Endothelial cell (in vitro differentiated cells): ENCODE measurements at regions not wholly inside any gene's neighbourhood (a gene's known extent, or its start where the extent isn't known, plus 50 kb on each side); places are given as distances from the start of the nearest gene placed in this dataset.
"Not testable (repeated sequence)": the region's sequence is repeated elsewhere in the genome, so short reads cannot be mapped to it uniquely, and the experiment has no call there.

ENCODE experiments used
- DNase-seq: peaks from one replicate; pipeline ENCODE4 v3.0.0; 2021; ENCODE audit warnings: low spot score
- H3K27ac Mint-ChIP-seq: one replicate; pipeline ENCODE4 v1.8.0; 2021; ENCODE audit warnings: mixed read lengths, inconsistent platforms; ENCODE audit not compliant: unreplicated experiment
- H3K27me3 Mint-ChIP-seq: one replicate; pipeline ENCODE4 v1.8.0; 2021; ENCODE audit warnings: mild to moderate bottlenecking, moderate library complexity, mixed read lengths, inconsistent platforms; ENCODE audit not compliant: unreplicated experiment
- H3K36me3 Mint-ChIP-seq: one replicate; pipeline ENCODE4 v1.8.0; 2021; ENCODE audit warnings: mild to moderate bottlenecking, low read depth, mixed read lengths, inconsistent platforms; ENCODE audit not compliant: unreplicated experiment
- H3K4me1 Mint-ChIP-seq: one replicate; pipeline ENCODE4 v1.8.0; 2021; ENCODE audit warnings: mild to moderate bottlenecking, mixed read lengths, inconsistent platforms; ENCODE audit not compliant: unreplicated experiment
- H3K4me3 Mint-ChIP-seq: one replicate; pipeline ENCODE4 v1.8.0; 2021; ENCODE audit warnings: mild to moderate bottlenecking, mixed read lengths, inconsistent platforms; ENCODE audit not compliant: unreplicated experiment
- H3K9me3 Mint-ChIP-seq: one replicate; pipeline ENCODE4 v1.8.0; 2021; ENCODE audit warnings: mixed read lengths, inconsistent platforms; ENCODE audit not compliant: unreplicated experiment
- CTCF ChIP-seq: fragments of 200-600 bp; sonication (generic); IDR thresholded peaks from one replicate; pipeline ENCODE4 v1.5.0; 2021; ENCODE audit warnings: antibody characterized with exemption; ENCODE audit not compliant: unreplicated experiment

- Mint-ChIP-seq H3K27ac (no peak overlapping the region), H3K36me3 (no peaks in the 10 kb centered on the region), H3K4me3 (no peak overlapping the region), H3K27me3 (no peaks in the 10 kb centered on the region), H3K4me1 (peaks cover 7% of the 10 kb centered on the region), H3K9me3 (no peaks in the 10 kb centered on the region)
- no peak for TF ChIP-seq CTCF
- DNase-seq: no peak
Observed at GRCh38 chr3:71944482-71945065, 159.6 kb upstream of the PROK2 start.

GRCh38 chr3:71942432-71943187 lies 157.7 kb upstream of the PROK2 start:
- no peaks in the 10 kb centered on the region for H3K36me3 Mint-ChIP-seq
- TF ChIP-seq CTCF: no peak
- H3K27me3 Mint-ChIP-seq: no peaks in the 10 kb centered on the region
- DNase-seq: no peak
- H3K4me3 Mint-ChIP-seq: no peak overlapping the region
- no peak overlapping the region for H3K27ac Mint-ChIP-seq
- H3K9me3 Mint-ChIP-seq: no peaks in the 10 kb centered on the region
- peaks cover 7% of the 10 kb centered on the region for H3K4me1 Mint-ChIP-seq

GRCh38 chr3:71940486-71940885 lies 155.5 kb upstream of the PROK2 start:
- Mint-ChIP-seq H3K4me1 (peaks cover 7% of the 10 kb centered on the region), H3K4me3 (no peak overlapping the region), H3K27me3 (no peaks in the 10 kb centered on the region), H3K27ac (no peak overlapping the region), H3K9me3 (no peaks in the 10 kb centered on the region), H3K36me3 (no peaks in the 10 kb centered on the region)
- no peak for TF ChIP-seq CTCF
- DNase-seq: no peak

DNA sequence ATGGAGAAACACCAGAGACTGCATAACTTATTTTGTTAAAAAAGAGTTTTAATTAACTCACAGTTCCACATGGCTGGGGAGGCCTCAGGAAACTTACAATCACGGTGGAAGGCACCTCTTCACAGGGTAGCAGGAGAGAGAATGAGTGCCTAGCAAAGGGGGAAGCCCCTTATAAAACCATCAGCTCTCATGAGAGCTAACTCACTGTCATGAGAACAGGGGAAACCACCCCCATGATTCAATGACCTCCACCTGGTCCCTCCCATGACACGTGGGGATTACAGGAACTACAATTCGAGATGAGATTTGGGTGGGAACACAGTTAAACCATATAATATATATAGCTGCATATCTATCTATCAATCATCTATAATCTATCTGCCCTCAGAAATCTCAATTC lies 153.1 kb upstream of the PROK2 start:
- H3K36me3 Mint-ChIP-seq, H3K4me3 Mint-ChIP-seq, H3K27me3 Mint-ChIP-seq, H3K27ac Mint-ChIP-seq, DNase-seq, H3K9me3 Mint-ChIP-seq, H3K4me1 Mint-ChIP-seq: not testable (repeated sequence)

- Mint-ChIP-seq H3K27me3 (peaks cover 4% of the 10 kb centered on the region), H3K9me3 (no peaks in the 10 kb centered on the region), H3K27ac (no peak overlapping the region), H3K36me3 (peaks cover 4% of the 10 kb centered on the region), H3K4me1 (no peaks in the 10 kb centered on the region), H3K4me3 (no peak overlapping the region)
- no peak for DNase-seq
- TF ChIP-seq CTCF: no peak
Observed at GRCh38 chr3:71936681-71937080, 151.7 kb upstream of the PROK2 start.
